ENCODE measurements at regions not wholly inside any gene's neighbourhood (a gene's known extent, or its start where the extent isn't known, plus 50 kb on each side); places are given as distances from the start of the nearest gene placed in this dataset.

GRCh38 chr1:185533596-185533995 lies 200.6 kb upstream of the HMCN1 start:
- no peak for TF ChIP-seq POLR2A (IDR thresholded peaks at IDR 0.05; ENCODE audit: low read depth, low read length)
- TF ChIP-seq, protein P1, sequence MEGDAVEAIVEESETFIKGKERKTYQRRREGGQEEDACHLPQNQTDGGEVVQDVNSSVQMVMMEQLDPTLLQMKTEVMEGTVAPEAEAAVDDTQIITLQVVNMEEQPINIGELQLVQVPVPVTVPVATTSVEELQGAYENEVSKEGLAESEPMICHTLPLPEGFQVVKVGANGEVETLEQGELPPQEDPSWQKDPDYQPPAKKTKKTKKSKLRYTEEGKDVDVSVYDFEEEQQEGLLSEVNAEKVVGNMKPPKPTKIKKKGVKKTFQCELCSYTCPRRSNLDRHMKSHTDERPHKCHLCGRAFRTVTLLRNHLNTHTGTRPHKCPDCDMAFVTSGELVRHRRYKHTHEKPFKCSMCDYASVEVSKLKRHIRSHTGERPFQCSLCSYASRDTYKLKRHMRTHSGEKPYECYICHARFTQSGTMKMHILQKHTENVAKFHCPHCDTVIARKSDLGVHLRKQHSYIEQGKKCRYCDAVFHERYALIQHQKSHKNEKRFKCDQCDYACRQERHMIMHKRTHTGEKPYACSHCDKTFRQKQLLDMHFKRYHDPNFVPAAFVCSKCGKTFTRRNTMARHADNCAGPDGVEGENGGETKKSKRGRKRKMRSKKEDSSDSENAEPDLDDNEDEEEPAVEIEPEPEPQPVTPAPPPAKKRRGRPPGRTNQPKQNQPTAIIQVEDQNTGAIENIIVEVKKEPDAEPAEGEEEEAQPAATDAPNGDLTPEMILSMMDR (conservative IDR thresholded peaks at IDR 0.05; ENCODE audit: low read depth, low read length): no peak
- TF ChIP-seq RFX5 (IDR thresholded peaks at IDR 0.05; ENCODE audit: low read depth, low read length): no peak
- TF ChIP-seq MAZ (IDR thresholded peaks at IDR 0.05; ENCODE audit: borderline replicate concordance, low read depth, low read length): no peak
- TF ChIP-seq RAD21 (IDR thresholded peaks at IDR 0.05; ENCODE audit: low read length): no peak
- TF ChIP-seq, protein P2, sequence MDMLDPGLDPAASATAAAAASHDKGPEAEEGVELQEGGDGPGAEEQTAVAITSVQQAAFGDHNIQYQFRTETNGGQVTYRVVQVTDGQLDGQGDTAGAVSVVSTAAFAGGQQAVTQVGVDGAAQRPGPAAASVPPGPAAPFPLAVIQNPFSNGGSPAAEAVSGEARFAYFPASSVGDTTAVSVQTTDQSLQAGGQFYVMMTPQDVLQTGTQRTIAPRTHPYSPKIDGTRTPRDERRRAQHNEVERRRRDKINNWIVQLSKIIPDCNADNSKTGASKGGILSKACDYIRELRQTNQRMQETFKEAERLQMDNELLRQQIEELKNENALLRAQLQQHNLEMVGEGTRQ (IDR thresholded peaks at IDR 0.05; ENCODE audit: low read depth, low read length): no peak
- TF ChIP-seq BHLHE40 (IDR thresholded peaks at IDR 0.05; ENCODE audit: low read depth, low read length): no peak
- no peak for TF ChIP-seq SMC3 (IDR thresholded peaks at IDR 0.05; ENCODE audit: low read depth, low read length)
- TF ChIP-seq MXI1 (IDR thresholded peaks at IDR 0.05; ENCODE audit: borderline replicate concordance, low read depth, low read length): no peak
- no peak for TF ChIP-seq FOS (IDR thresholded peaks at IDR 0.05; ENCODE audit: low read depth, low read length)
- TF ChIP-seq RCOR1 (IDR thresholded peaks at IDR 0.05; ENCODE audit: insufficient replicate concordance, low read length): no peak
- peak; percentile 73 for TF ChIP-seq CEBPB (IDR thresholded peaks at IDR 0.05; ENCODE audit: low read depth, low read length)
- TF ChIP-seq, protein P3, sequence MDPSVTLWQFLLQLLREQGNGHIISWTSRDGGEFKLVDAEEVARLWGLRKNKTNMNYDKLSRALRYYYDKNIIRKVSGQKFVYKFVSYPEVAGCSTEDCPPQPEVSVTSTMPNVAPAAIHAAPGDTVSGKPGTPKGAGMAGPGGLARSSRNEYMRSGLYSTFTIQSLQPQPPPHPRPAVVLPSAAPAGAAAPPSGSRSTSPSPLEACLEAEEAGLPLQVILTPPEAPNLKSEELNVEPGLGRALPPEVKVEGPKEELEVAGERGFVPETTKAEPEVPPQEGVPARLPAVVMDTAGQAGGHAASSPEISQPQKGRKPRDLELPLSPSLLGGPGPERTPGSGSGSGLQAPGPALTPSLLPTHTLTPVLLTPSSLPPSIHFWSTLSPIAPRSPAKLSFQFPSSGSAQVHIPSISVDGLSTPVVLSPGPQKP (IDR thresholded peaks at IDR 0.05; ENCODE audit: borderline replicate concordance, low read depth, low read length): no peak
- no peak for TF ChIP-seq NFE2L2 (IDR thresholded peaks at IDR 0.05; ENCODE audit: low read depth, low read length)

Measured in IMR-90 (cell line).